ENCODE measurements at regions not wholly inside any gene's neighbourhood (a gene's known extent, or its start where the extent isn't known, plus 50 kb on each side); places are given as distances from the start of the nearest gene placed in this dataset.

GRCh38 chr7:92973293-92973731, 136.9 kb upstream of the CDK6 start:
- H3K9me3 ChIP-seq (ENCODE audit: control extremely low read depth in 1 of 3, control insufficient read depth in 2 of 3, insufficient read depth in 1 of 3, low read length in 2 of 3), result peaks cover 0 to 8% (median 3%) of the 10 kb centered on the region in 3 donors
- H3K27me3 ChIP-seq (replicated peaks in 1 of 4; ENCODE audit: control extremely low read depth in 1 of 4, control insufficient read depth in 3 of 4, insufficient read depth in 4 of 4, low read length in 3 of 4), result no peaks in the 10 kb centered on the region
- no peak overlapping the region for H3K4me3 Mint-ChIP-seq
- H3K36me3 ChIP-seq (replicated peaks in 1 of 2; ENCODE audit: control extremely low read depth in 1 of 2, control insufficient read depth in 1 of 2, extremely low read depth in 1 of 2, insufficient read depth in 2 of 2, low read length in 1 of 2), result no peaks in the 10 kb centered on the region
- no peaks in the 10 kb centered on the region for H3K4me1 Mint-ChIP-seq
- ATAC-seq (ENCODE audit: low read depth) (no peak), DNase-seq (no peak)
- no peaks in the 10 kb centered on the region for H3K79me2 ChIP-seq (ENCODE audit: control insufficient read depth, insufficient read depth, low read length)
- POLR2A ChIA-PET, result no interaction called here
- no peak overlapping the region for H3K27ac Mint-ChIP-seq
- no peak overlapping the region for H3K4me3 ChIP-seq (ENCODE audit: control extremely low read depth in 1 of 5, extremely low read depth in 1 of 5, insufficient read depth in 1 of 5, low read depth in 2 of 5, low read length in 4 of 5)
- H3K9ac ChIP-seq (ENCODE audit: low read length), result no peak overlapping the region
- intact Hi-C loops (cut with micrococcal nuclease), result no loop called here
- peaks cover 6% of the 10 kb centered on the region for H3K9me3 Mint-ChIP-seq (ENCODE audit: insufficient read depth)
- no peak overlapping the region for H2AFZ ChIP-seq (ENCODE audit: insufficient read depth, low read depth, low read length, poor library complexity, severe bottlenecking)
- H3K4me1 ChIP-seq (ENCODE audit: control insufficient read depth in 2 of 2, insufficient read depth in 2 of 2, low read length in 2 of 2), result no peaks in the 10 kb centered on the region
- no peak for TF ChIP-seq EZH2 (IDR thresholded peaks at IDR 0.05; ENCODE audit: borderline replicate concordance, insufficient read depth, low read depth, low read length, poor library complexity, severe bottlenecking)
- TF ChIP-seq, protein P1, sequence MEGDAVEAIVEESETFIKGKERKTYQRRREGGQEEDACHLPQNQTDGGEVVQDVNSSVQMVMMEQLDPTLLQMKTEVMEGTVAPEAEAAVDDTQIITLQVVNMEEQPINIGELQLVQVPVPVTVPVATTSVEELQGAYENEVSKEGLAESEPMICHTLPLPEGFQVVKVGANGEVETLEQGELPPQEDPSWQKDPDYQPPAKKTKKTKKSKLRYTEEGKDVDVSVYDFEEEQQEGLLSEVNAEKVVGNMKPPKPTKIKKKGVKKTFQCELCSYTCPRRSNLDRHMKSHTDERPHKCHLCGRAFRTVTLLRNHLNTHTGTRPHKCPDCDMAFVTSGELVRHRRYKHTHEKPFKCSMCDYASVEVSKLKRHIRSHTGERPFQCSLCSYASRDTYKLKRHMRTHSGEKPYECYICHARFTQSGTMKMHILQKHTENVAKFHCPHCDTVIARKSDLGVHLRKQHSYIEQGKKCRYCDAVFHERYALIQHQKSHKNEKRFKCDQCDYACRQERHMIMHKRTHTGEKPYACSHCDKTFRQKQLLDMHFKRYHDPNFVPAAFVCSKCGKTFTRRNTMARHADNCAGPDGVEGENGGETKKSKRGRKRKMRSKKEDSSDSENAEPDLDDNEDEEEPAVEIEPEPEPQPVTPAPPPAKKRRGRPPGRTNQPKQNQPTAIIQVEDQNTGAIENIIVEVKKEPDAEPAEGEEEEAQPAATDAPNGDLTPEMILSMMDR (IDR thresholded peaks at IDR 0.05), result no peak
- H3K27ac ChIP-seq (ENCODE audit: low read length in 2 of 2), result no peak overlapping the region
- no peaks in the 10 kb centered on the region for H4K20me1 ChIP-seq (ENCODE audit: control insufficient read depth, insufficient read depth, low read length, poor library complexity, severe bottlenecking)
- H3K27me3 Mint-ChIP-seq, result no peaks in the 10 kb centered on the region
- no peak overlapping the region for H3K4me2 ChIP-seq (replicated peaks; ENCODE audit: low read depth, low read length, poor library complexity, severe bottlenecking)
- CTCF ChIA-PET, result no interaction called here

GRCh38 chr7:92972441-92972840, 136.1 kb upstream of the CDK6 start:
- no peaks in the 10 kb centered on the region for H3K4me1 Mint-ChIP-seq
- intact Hi-C loops (cut with micrococcal nuclease), result no loop called here

More at GRCh38 chr7:92972441-92972840, 136.1 kb upstream of the CDK6 start:
- no peak for DNase-seq
- Mint-ChIP-seq H3K27me3 (no peaks in the 10 kb centered on the region), H3K27ac (no peak overlapping the region), H3K4me3 (no peak overlapping the region), H3K9me3 (ENCODE audit: insufficient read depth) (peaks cover 6% of the 10 kb centered on the region)
- H3K4me3 ChIP-seq (ENCODE audit: control extremely low read depth in 1 of 5, extremely low read depth in 1 of 5, insufficient read depth in 1 of 5, low read depth in 2 of 5, low read length in 4 of 5), result no peak overlapping the region
- no peak overlapping the region for H3K27ac ChIP-seq (ENCODE audit: low read length in 2 of 2)
- no peak overlapping the region for H2AFZ ChIP-seq (ENCODE audit: insufficient read depth, low read depth, low read length, poor library complexity, severe bottlenecking)
- H3K4me1 ChIP-seq (ENCODE audit: control insufficient read depth in 2 of 2, insufficient read depth in 2 of 2, low read length in 2 of 2), result no peaks in the 10 kb centered on the region
- no peaks in the 10 kb centered on the region for H3K79me2 ChIP-seq (ENCODE audit: control insufficient read depth, insufficient read depth, low read length)
- H3K9me3 ChIP-seq (ENCODE audit: control extremely low read depth in 1 of 3, control insufficient read depth in 2 of 3, insufficient read depth in 1 of 3, low read length in 2 of 3), result peaks cover 0 to 7% (median 3%) of the 10 kb centered on the region in 3 donors
- WGBS (ENCODE audit: insufficient coverage), result no CpG with 5 or more reads among the region's 3 CpGs
- ChIA-PET POLR2A (no interaction called here), CTCF (no interaction called here)
- no peaks in the 10 kb centered on the region for H4K20me1 ChIP-seq (ENCODE audit: control insufficient read depth, insufficient read depth, low read length, poor library complexity, severe bottlenecking)
- no peak overlapping the region for H3K4me2 ChIP-seq (replicated peaks; ENCODE audit: low read depth, low read length, poor library complexity, severe bottlenecking)
- ATAC-seq (ENCODE audit: low read depth), result no peak
- no peaks in the 10 kb centered on the region for H3K27me3 ChIP-seq (replicated peaks in 1 of 4; ENCODE audit: control extremely low read depth in 1 of 4, control insufficient read depth in 3 of 4, insufficient read depth in 4 of 4, low read length in 3 of 4)
- H3K9ac ChIP-seq (ENCODE audit: low read length), result no peak overlapping the region
- no peaks in the 10 kb centered on the region for H3K36me3 ChIP-seq (replicated peaks in 1 of 2; ENCODE audit: control extremely low read depth in 1 of 2, control insufficient read depth in 1 of 2, extremely low read depth in 1 of 2, insufficient read depth in 2 of 2, low read length in 1 of 2)
- TF ChIP-seq EZH2 (IDR thresholded peaks at IDR 0.05; ENCODE audit: borderline replicate concordance, insufficient read depth, low read depth, low read length, poor library complexity, severe bottlenecking), result no peak
- TF ChIP-seq, protein P1 (IDR thresholded peaks at IDR 0.05), result no peak

Data from B cell (primary cell).